ENCODE measurements at regions not wholly inside any gene's neighbourhood (a gene's known extent, or its start where the extent isn't known, plus 50 kb on each side); places are given as distances from the start of the nearest gene placed in this dataset.
"Not testable (repeated sequence)": the region's sequence is repeated elsewhere in the genome, so short reads cannot be mapped to it uniquely, and the experiment has no call there.

GRCh38 chr14:48193893-48194292 lies 518.5 kb upstream of the MDGA2 start:
- no peak for DNase-seq

DNA sequence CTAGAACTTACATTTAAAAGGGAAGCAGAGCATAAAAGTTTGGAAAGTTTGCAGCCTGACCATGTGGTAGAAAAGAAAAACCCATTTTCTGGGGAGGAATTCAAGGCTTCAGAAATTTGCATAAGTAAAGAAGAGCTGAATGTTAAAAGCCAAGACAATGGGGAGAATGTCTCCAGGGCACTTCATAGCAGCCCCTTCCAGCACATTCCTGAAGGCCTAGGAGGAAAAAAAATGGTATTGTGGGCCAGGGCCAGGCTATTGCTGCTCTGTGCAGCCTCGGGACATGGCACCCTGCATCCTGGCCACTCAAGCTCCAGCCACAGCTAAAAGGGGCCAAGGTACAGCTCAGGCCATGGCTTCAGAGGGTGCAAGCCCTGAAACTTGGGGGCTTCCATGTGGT lies 474.2 kb upstream of the MDGA2 start:
- not testable (repeated sequence) for DNase-seq

- DNase-seq = no peak
Measured at GRCh38 chr14:48140804-48141203, 465.4 kb upstream of the MDGA2 start.

DNA sequence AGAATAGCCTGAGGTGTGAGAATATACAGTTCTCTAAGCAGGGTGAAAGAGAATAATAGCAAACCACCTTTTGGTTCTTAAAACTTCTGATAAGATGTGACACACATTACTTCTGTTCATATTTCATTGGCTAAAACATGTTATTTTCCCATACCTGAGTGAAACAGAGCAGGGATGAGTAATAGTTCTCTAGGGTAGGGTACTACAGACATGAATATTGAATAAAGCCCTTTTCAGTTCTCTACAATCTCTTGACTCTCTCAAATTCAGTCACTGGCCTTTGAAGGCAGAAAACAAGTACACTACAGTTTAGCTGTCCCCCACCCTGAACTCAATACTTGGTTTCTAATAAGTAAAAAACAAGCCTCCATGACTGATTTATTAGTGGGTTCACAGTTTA lies 454.1 kb upstream of the MDGA2 start:
- no peak for DNase-seq

- no peak for DNase-seq
Measured at GRCh38 chr14:48127674-48128073, 452.3 kb upstream of the MDGA2 start.

- DNase-seq = no peak
Measured at GRCh38 chr14:48125654-48126053, 450.2 kb upstream of the MDGA2 start.

- no peak for DNase-seq
Measured at GRCh38 chr14:48113713-48114112, 438.3 kb upstream of the MDGA2 start.

DNA sequence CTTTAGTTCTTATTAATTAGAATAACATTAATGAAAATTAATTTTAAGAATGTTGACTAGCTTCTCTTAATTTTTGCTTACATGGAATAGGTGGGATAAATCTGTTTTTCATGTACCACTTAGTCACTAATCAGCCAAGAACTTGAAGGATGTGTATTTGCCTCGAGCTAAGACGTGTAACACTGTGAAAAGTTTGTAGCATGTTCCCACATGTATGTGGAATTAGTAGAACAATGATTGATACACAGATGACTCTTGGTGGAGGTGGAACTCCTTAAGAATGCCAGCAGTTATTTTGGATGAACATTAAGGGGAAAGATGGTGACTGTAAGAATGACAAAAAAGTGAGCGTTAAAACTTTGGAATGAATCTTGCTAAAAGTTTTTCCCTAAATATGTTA lies 435.7 kb upstream of the MDGA2 start:
- DNase-seq = no peak

DNA sequence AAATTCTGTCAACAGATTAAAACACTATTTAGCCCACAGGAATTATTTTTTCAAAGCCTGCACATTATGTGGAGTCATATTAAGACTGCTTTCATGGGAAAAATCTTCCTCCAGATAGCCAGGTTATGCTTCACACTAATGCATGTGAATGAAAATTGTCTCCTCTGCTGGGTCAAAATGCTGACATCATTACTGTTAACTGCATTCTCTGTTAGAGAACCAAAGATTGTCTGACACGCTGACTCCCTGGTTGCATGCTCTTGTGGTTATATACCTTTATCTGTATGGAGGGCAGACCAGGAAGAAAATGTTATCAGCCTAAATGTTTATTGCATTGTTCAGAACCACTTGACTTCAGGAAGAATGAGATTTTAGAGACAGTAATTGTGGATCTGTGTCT lies 432.2 kb upstream of the MDGA2 start:
- no peak for DNase-seq

- no peak for DNase-seq
Measured at GRCh38 chr14:48096897-48097296, 421.5 kb upstream of the MDGA2 start.

DNA sequence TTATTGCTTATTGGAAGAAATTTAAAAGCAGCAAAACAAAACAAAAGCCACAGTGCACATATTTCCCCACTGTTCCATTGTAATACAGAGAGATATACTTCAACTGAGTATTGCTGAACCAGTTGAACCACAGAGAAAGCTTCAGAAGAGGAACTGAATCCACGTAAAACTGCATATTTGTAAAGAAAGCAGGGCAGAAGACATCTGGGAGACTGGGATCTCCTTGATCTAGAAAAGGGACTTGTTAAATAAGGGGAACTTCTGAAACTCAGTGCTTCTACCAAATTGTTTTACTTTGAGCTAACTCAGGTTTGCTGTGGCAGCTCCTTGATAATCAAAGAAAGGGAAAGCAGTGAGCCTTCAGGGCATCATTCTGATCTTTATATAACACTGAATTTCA lies 411.1 kb upstream of the MDGA2 start:
- DNase-seq = no peak

DNA sequence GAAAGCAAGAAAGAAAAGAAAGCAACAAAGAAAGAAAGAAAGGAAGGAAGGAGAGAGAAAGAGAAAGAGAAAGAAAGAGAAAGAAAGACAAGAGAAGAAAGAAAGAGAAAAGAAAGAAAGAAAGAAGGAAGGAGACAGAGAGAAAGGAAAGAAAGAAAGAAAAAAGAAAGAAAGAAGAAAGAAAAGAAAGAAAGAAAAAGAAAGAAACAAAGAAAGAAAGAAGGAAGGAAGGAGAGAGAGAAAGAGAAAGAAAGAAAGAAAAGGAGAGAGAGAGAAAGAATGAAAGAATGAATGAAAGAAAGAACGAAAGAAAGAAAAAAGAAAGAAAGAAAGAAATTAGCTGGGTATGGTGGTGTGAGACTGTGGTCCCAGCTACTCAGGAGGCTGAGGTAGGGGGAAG lies 400.1 kb upstream of the MDGA2 start:
- no peak for DNase-seq

GRCh38 chr14:48052973-48053372 lies 377.6 kb upstream of the MDGA2 start:
- DNase-seq = no peak

GRCh38 chr14:48035836-48036235 lies 360.4 kb upstream of the MDGA2 start:
- no peak for DNase-seq

DNA sequence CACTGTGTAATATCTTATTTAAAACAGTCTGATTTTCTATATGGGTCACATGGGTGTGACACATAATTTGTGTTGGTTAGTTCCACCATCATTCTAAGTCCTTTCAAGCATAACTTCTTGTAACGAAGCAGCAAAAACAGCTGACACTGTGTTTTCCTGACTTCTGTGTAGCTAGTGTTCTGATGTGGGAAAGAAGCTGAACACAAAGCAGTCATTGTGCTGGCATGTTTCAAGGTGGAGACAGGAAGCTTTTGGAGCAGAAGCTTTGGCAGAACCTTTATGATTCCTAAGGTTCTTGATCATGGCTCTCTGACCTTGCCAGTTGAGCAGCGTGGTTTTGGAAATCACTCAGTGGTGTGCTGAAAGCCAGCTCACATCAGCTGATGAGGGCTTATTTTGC lies 351.7 kb upstream of the MDGA2 start:
- DNase-seq = no peak

DNA sequence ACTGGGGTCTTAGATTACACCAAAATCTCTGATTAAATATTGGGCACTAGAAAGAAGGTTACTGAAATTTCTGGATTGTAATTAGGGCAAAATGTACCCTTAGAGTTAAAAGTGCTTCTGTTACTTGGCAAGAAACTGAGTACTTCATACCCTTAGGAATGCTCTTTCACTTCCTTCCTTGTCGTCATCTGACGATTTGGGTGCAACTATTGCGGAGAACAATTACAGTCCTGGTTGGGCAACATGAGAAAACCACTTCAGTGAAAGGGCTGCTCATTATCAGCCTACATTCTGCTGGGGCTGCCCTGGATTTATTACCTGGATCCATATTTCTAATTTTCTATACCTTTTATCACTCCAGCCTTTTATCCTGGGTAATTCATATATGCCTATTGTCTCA lies 348.5 kb upstream of the MDGA2 start:
- DNase-seq = no peak

- not testable (repeated sequence) for DNase-seq
Measured at GRCh38 chr14:48011484-48011883, 336.1 kb upstream of the MDGA2 start.

DNA sequence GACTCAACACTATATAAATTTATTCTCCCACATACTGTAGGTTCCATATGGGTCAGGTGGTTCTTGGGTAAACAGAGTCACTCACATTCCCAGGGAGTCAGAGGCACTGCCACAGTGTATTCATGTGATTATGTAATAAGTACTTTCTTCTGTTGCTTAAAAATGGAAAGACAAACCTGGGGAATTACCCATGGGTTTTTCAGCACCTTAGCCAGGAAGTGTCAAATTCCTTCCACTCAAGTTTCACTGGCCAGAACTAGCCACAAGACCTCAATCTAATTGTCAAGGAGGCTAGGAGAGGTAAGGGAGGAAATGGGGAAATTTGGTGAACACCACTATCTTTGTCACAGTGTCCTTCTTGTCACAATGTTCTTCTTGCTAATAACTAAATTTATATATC lies 333.2 kb upstream of the MDGA2 start:
- DNase-seq = no peak

- DNase-seq = no peak
Measured at GRCh38 chr14:48005986-48006385, 330.6 kb upstream of the MDGA2 start.

- DNase-seq = no peak
Measured at GRCh38 chr14:47993883-47994282, 318.5 kb upstream of the MDGA2 start.

DNA sequence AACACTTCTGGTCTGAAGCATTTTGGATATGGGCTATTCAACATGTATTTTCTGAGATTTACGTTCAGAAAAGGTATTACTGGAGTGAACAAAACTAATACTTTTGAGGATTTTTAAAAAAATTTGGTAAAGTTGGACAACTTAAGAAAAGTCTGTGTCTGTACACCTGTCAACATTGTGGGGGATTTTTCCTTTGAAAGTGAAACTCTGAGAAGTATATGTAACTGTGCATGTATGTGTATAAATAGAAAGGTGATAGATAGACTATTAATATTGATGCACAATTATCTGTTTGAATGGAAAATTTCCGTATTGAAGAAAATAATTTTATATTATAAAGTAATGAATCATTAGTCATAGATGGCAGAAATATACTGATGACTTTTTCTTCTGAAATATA lies 312.8 kb upstream of the MDGA2 start:
- no peak for DNase-seq

GRCh38 chr14:47978871-47979270 lies 303.5 kb upstream of the MDGA2 start:
- DNase-seq = no peak

DNA sequence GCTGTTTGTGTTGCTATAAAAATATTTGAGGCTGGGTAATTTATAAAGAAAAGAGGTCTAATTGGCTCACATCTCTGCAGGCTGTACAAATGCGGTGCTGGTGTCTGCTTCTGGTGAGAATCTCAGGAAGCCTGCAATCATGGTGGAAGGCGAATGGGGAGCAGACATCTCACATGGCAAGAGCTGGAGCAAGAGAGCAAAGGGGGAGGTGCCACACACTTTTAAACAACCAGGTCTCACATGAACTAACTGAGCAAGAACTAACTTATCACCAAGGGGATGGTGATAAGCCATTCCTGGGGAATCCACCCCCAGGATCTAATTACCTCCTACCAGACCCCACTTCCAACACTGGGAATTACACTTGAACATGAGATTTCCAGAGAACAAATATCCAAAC lies 300.7 kb upstream of the MDGA2 start:
- no peak for DNase-seq

DNA sequence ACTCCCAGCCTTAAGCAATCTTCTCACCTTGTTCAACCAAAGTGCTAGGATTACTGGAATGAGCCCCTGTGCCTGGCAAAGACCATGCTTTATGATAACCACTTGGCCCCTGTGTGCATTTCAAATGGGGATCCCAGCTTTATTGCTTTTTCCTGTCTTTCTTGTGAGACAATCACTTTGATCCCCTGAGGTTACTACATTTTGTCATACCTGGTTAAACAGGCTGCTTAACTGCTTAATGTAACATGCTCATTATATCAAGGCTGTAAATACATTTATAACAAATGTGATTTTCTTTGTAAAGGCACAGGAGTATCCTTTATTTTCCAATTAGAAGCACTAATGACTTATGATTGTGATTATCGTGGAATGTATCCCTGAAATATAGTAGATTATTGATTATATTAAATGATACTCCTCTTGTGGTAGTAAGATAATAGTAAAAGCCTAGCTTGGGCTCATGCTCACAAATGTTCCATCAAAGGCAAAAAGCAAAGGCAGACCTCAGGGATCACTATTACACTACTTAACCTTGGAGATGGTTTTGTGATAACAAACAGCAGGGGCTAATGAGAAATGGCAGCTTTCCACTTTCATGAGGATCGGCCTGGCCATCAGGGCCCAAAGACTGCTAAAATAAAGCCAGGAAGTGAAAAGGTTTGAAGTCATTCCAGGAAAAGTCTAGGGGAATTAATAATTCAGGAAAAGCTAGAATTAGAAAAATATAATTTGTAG lies 290.8 kb upstream of the MDGA2 start:
- no peak for DNase-seq

DNA sequence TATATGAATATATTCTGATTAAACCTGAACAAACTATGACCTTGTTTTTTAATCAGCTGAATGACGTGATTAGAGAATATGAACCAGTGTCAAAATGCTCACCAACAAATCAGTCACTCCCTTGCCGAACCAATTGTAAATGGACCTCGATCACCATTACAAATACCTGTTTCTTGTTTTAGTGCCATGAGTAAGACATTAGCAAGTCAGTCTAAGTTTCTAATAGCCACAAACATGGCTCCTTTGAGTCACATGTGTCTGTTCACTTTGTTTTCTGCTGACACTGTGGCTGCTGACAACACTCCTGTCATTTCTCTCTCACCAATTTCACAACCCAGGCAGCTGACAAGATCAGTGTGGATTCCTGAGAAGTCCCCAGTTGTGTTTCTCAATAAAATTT lies 286.2 kb upstream of the MDGA2 start:
- DNase-seq = no peak

- no peak for DNase-seq
Measured at GRCh38 chr14:47959740-47960139, 284.3 kb upstream of the MDGA2 start.

Data from CD4-positive, alpha-beta T cell treated with Interleukin-12 subunit alpha and Interleukin-12 subunit beta, for 1 hour (primary cell).